Small intestine (tissue), 7 donors: ENCODE measurements at regions not wholly inside any gene's neighbourhood (a gene's known extent, or its start where the extent isn't known, plus 50 kb on each side); places are given as distances from the start of the nearest gene placed in this dataset.

Experiments used
- DNase-seq, 2 donors: peaks; one replicate each; pipeline versions ENCODE4 v3.0.0 to v3.0.0-alpha.2; 2013
- FAIRE-seq: peaks from 2 replicates; lab custom pipeline; 2012; peaks lifted over from hg19 to GRCh38; lab: Jason Lieb, UNC
- H3K27ac ChIP-seq, 3 donors: one replicate each; pipeline ENCODE4 v1.5.1; 2013; ENCODE audit warnings: low read length in 2 of 3, mild to moderate bottlenecking in 2 of 3, control low read depth in 1 of 3, inconsistent platforms in 1 of 3, low read depth in 1 of 3, moderate library complexity in 1 of 3
- H3K27me3 ChIP-seq, 3 donors: one replicate each; pipeline ENCODE4 v1.6.1; 2013; ENCODE audit warnings: low read length in 3 of 3, inconsistent platforms in 1 of 3; ENCODE audit not compliant: control insufficient read depth in 3 of 3, insufficient read depth in 3 of 3
- H3K36me3 ChIP-seq, 3 donors: one replicate each; pipeline ENCODE4 v1.6.1; 2013; ENCODE audit warnings: low read length in 3 of 3, inconsistent platforms in 1 of 3, low read depth in 1 of 3, mild to moderate bottlenecking in 1 of 3, moderate library complexity in 1 of 3; ENCODE audit not compliant: control insufficient read depth in 3 of 3, insufficient read depth in 2 of 3
- H3K4me1 ChIP-seq, 3 donors: one replicate each; pipeline ENCODE4 v1.6.1; 2013; ENCODE audit warnings: low read length in 2 of 3, inconsistent platforms in 1 of 3, low read depth in 1 of 3, mild to moderate bottlenecking in 1 of 3, moderate library complexity in 1 of 3; ENCODE audit not compliant: control insufficient read depth in 3 of 3, insufficient read depth in 2 of 3
- H3K4me3 ChIP-seq, 3 donors: one replicate each; pipeline ENCODE4 v1.5.1; 2013; ENCODE audit warnings: low read length in 3 of 3, control low read depth in 1 of 3, inconsistent platforms in 1 of 3, low read depth in 1 of 3, mild to moderate bottlenecking in 1 of 3, moderate library complexity in 1 of 3
- H3K9me3 ChIP-seq, 2 donors: one replicate each; pipeline ENCODE4 v1.6.1; 2013; ENCODE audit warnings: low read depth in 1 of 2, low read length in 1 of 2; ENCODE audit not compliant: control insufficient read depth in 2 of 2, insufficient read depth in 1 of 2
- WGBS, 3 donors: extraction: QIAGEN DNeasy Blood & Tissue Kit; methylation state at CpG; one replicate each; pipeline ENCODE4 v1.1.7; 2013; 5-methylcytosine and 5-hydroxymethylcytosine counted together
- donor health status: healthy with polysubstance abuse.
- donor health status: control.
- donor health status: control.
- donor health status: Bipolar disorder and iron deficiency.
- donor health status: healthy.

DNA sequence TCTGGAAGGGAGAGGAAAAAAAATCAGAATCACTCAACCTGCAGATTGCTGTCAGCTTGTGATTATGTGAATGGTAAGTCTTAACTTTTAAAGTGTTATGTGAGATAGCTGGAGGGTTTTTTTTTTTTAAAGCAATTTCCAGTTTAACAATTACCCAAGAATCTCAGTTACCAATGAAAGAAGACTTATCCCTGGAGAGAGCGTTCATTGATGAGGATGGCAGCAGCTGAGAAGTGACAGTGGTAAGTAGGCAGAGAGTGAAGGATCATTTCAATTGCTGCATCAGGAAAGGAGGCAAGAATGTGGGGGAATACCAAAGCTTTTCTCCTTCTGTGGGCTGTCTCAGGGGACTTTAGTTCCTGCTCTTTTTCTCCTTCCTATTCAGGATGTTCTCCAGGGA, 370.2 kb upstream of the C9orf72 start:
- Histone ChIP-seq H3K36me3 (no peaks in the 10 kb centered on the region), H3K4me1 (no peaks in the 10 kb centered on the region), H3K27me3 (no peaks in the 10 kb centered on the region), H3K4me3 (no peak overlapping the region), H3K27ac (no peak overlapping the region), H3K9me3 (no peaks in the 10 kb centered on the region)
- WGBS, 3 donors = 66 to 73% (median 72%) methylated on average over 1 of the region's 1 CpG
- FAIRE-seq = no peak
- no peak for DNase-seq

DNA sequence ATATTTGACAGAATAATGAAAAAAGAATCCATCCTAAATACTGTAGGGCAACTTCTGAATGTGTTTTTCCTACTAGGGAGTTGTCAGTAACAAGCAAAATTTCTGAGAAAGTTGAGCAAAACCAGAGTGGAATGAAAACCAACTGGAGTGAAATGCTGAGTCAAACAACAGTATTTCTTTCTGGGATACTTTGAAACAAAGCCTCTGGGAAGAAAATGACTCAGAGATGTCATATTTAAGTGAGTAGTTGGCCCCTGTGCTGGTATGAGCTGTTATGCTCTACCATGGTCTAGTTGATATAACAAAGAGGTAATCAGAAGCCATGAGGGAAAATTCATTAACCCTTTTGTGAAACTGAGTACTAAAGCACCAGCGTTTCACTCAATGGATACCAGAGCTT, 372.1 kb upstream of the C9orf72 start:
- Histone ChIP-seq H3K4me3 (no peak overlapping the region), H3K27me3 (no peaks in the 10 kb centered on the region), H3K36me3 (no peaks in the 10 kb centered on the region), H3K9me3 (no peaks in the 10 kb centered on the region), H3K4me1 (no peaks in the 10 kb centered on the region), H3K27ac (no peak overlapping the region)
- 0 to 46% (median 27%) methylated on average over 1 of the region's 1 CpG for WGBS, 3 donors
- DNase-seq = no peak
- no peak for FAIRE-seq

DNA sequence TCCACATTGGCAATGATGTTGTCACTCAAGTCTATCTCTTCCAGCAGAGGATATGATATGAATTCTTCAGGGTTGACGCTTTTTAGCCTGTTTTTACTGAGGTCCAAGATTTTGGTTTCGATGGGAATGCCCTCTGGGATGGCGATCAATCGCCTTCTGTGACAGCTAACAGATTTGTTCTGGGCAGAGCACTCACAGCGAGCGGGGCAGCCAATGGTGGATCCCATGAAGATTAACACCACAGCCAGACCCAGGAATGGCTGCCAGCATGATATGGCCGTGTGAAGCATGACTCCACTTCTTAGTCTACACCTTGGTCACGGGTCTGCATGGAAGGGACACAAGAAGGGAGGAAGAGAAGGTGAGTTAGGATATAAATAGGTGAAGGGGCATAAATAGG, 377.1 kb upstream of the C9orf72 start:
- Histone ChIP-seq H3K27me3 (no peaks in the 10 kb centered on the region), H3K27ac (no peak overlapping the region), H3K4me1 (no peaks in the 10 kb centered on the region), H3K36me3 (no peaks in the 10 kb centered on the region), H3K4me3 (no peak overlapping the region), H3K9me3 (no peaks in the 10 kb centered on the region)
- no peak for DNase-seq
- 81 to 90% (median 83%) methylated on average over 8 of the region's 8 CpGs for WGBS, 3 donors
- FAIRE-seq = no peak

DNA sequence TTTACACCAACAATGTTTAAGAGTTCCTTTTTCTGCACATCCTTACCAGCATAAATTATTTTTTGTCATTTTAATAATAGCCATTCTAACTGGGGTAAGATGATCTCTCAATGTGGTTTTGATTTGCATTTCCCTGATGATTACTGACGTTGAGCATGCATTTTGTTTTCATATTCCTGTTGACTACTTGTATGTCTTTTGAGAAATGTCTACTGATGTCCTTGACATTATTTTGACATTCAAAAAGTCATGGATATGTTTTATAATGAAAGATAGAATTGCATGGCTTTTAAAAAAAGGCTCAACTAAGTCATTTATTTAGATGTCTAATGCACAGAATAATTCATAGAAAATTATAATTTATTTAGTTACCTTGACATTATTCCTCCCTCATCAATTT, 381.6 kb upstream of the C9orf72 start:
- no peak for DNase-seq
- WGBS, 3 donors = 49 to 52% (median 50%) methylated on average over 1 of the region's 1 CpG
- H3K9me3 ChIP-seq = no peaks in the 10 kb centered on the region
- H3K27ac ChIP-seq = no peak overlapping the region
- no peaks in the 10 kb centered on the region for H3K4me1 ChIP-seq
- H3K4me3 ChIP-seq = no peak overlapping the region
- H3K27me3 ChIP-seq = no peaks in the 10 kb centered on the region
- no peak for FAIRE-seq
- H3K36me3 ChIP-seq = no peaks in the 10 kb centered on the region

DNA sequence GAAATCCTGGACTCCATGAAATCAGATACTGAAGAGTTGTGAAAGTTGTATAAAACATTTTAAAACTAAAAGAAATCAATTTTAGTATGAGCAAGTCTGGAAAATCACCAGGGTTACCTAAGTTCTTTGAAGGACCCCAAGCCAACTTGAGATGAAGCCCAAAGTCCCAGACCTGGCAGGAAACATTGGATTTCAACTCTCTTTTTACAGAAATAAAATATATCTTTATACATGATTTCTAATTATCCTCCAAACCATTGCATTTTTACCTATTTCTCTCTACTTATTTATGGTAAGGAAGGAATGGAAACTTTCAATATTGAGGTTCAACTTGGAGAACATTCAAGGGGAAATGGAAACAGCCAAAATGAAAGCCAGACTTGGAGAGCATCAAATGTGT, 390.6 kb upstream of the C9orf72 start:
- FAIRE-seq (no peak), DNase-seq (no peak)
- no peak overlapping the region for H3K27ac ChIP-seq

DNA sequence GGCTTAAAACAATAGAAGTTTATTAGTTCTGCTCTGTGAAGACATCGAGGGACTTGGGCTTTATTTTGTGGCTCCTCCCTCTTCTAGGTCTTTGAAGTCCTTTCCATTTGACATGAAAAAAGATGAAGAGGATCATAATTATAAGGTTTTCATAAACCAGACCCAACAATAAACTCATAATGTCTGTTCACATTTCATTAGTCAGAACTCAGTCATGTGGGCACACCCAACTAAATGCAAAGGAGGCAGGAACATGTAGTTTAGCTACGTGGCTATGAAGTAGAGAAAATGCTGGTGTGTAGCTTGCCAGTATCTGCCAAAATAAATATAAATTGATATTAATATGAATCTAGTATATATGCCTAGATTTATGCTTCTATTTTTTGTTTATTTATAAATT, 393.9 kb upstream of the C9orf72 start:
- Histone ChIP-seq H3K36me3 (no peaks in the 10 kb centered on the region), H3K4me1 (no peaks in the 10 kb centered on the region), H3K4me3 (no peak overlapping the region), H3K27ac (no peak overlapping the region), H3K27me3 (no peaks in the 10 kb centered on the region), H3K9me3 (no peaks in the 10 kb centered on the region)
- 55 to 64% (median 60%) methylated on average over 2 of the region's 2 CpGs for WGBS, 3 donors
- FAIRE-seq = no peak
- DNase-seq = no peak

More for the DNA sequence above, 390.6 kb upstream of the C9orf72 start:
- Histone ChIP-seq H3K36me3 (no peaks in the 10 kb centered on the region), H3K4me1 (no peaks in the 10 kb centered on the region), H3K4me3 (no peak overlapping the region), H3K9me3 (no peaks in the 10 kb centered on the region), H3K27me3 (no peaks in the 10 kb centered on the region)

DNA sequence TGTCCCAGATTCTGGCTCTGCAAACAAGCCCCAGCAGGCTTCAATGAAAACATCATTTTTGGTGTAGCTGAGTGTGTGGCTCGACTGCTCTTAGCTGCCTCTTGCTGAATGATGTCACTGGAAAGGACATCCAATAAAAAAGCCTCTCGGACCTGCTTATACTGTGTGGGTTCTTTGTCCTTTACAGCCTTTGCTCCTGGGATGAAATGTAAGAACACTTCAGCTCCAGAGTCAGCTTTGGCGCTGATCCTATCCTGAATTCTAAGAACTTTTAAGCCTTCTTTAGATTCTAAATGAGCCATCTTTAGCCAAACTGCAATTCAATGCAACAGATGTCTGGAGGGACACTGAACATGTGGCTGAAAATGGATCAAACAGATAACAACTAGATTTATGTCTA, 404.6 kb upstream of the C9orf72 start:
- no peak overlapping the region for H3K27ac ChIP-seq
- 51 to 63% (median 60%) methylated on average over 3 of the region's 3 CpGs for WGBS, 3 donors
- H3K27me3 ChIP-seq = no peaks in the 10 kb centered on the region
- no peak overlapping the region for H3K4me3 ChIP-seq
- H3K9me3 ChIP-seq = no peaks in the 10 kb centered on the region
- H3K36me3 ChIP-seq = no peaks in the 10 kb centered on the region
- FAIRE-seq (no peak), DNase-seq (no peak)
- H3K4me1 ChIP-seq = no peaks in the 10 kb centered on the region

DNA sequence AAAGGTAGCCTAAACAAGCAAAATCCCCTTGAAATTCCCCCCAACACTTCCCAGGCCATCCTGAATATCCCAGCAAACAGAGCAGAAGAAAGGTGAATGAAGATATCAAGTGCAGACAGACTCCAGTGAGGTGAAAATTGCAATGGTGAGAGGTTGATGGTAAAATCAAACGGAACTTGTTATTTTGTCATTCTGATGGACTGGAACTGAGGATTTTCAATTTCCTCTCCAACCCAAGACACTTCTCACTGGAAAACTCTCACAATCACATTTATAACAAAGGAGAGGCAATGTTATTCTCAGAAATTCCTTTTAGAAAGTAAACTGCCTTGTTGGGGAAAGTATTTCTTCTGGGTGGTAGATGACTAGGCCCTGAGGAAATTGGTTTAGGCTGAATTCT, 412.4 kb upstream of the C9orf72 start:
- H3K4me3 ChIP-seq = no peak overlapping the region
- H3K27ac ChIP-seq = no peak overlapping the region
- WGBS, 3 donors = 64 to 82% (median 73%) methylated on average over 1 of the region's 1 CpG
- no peaks in the 10 kb centered on the region for H3K4me1 ChIP-seq
- no peaks in the 10 kb centered on the region for H3K36me3 ChIP-seq
- H3K27me3 ChIP-seq = peaks cover 0 to 2% (median 0%) of the 10 kb centered on the region in 3 donors
- H3K9me3 ChIP-seq = no peaks in the 10 kb centered on the region
- no peak for FAIRE-seq
- no peak for DNase-seq

DNA sequence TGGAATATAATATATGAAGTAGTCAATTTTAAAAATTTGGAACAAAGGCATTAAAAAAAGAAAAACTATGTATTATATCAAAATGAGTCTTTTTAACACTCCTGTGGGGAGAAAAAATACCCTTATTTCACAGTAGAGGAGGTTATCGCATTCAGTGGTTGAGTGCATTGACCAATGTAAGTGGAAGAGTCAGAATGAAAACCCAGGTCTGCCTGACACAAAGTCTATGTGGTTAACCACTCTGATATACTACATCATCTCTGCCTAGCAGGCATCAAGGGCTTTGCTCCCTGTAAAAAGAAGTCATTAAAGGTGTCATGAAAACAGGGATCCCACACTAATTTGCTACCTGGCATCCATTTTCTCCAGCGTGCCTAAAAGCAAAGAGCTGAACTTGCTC, 417.2 kb upstream of the C9orf72 start:
- H3K27ac ChIP-seq = no peak overlapping the region
- no peak overlapping the region for H3K4me3 ChIP-seq
- no peak for FAIRE-seq
- no peaks in the 10 kb centered on the region for H3K4me1 ChIP-seq
- 78 to 82% (median 80%) methylated on average over 2 of the region's 2 CpGs for WGBS, 3 donors
- no peaks in the 10 kb centered on the region for H3K9me3 ChIP-seq
- peaks cover 0 to 2% (median 0%) of the 10 kb centered on the region in 3 donors for H3K27me3 ChIP-seq
- DNase-seq = no peak
- H3K36me3 ChIP-seq = no peaks in the 10 kb centered on the region
